Kidney (tissue), 13 donors: ENCODE measurements at regions not wholly inside any gene's neighbourhood (a gene's known extent, or its start where the extent isn't known, plus 50 kb on each side); places are given as distances from the start of the nearest gene placed in this dataset.

Source experiments
- DNase-seq, 5 donors: peaks; one replicate each; pipeline ENCODE4 v3.0.0-alpha.2; 2013 to 2020
- FAIRE-seq: peaks from 2 replicates; lab custom pipeline; 2012; peaks lifted over from hg19 to GRCh38; lab: Jason Lieb, UNC
- H3K27ac ChIP-seq, 2 donors: one replicate each; pipeline ENCODE4 v1.7.0; 2013; ENCODE audit warnings: low read depth in 2 of 2, low read length in 2 of 2, inconsistent platforms in 1 of 2
- H3K27me3 ChIP-seq: one replicate; pipeline ENCODE4 v1.7.1; 2013; ENCODE audit warnings: low read length, inconsistent platforms; ENCODE audit not compliant: control insufficient read depth, insufficient read depth
- H3K36me3 ChIP-seq, 3 donors: one replicate each; pipeline versions ENCODE4 v1.7.0 to v1.7.1; 2013; ENCODE audit warnings: low read length in 3 of 3, control low read depth in 1 of 3, inconsistent platforms in 1 of 3; ENCODE audit not compliant: insufficient read depth in 3 of 3, control insufficient read depth in 2 of 3
- H3K4me1 ChIP-seq, 3 donors: one replicate each; pipeline versions ENCODE4 v1.7.0 to v1.7.1; 2013; ENCODE audit warnings: low read length in 3 of 3, inconsistent platforms in 1 of 3, low read depth in 1 of 3; ENCODE audit not compliant: control insufficient read depth in 2 of 3, insufficient read depth in 2 of 3
- H3K4me3 ChIP-seq, 3 donors: one replicate each; pipeline versions ENCODE4 v1.7.0 to v1.8.1; 2013; ENCODE audit warnings: low read length in 3 of 3, control low read depth in 1 of 3, inconsistent platforms in 1 of 3
- H3K9ac ChIP-seq, 3 donors: one replicate each; pipeline versions ENCODE4 v1.7.0 to v1.7.1; 2013; ENCODE audit warnings: low read length in 3 of 3, control low read depth in 1 of 3, inconsistent platforms in 1 of 3
- H3K9me3 ChIP-seq, 3 donors: one replicate each; pipeline versions ENCODE4 v1.7.0 to v1.7.1; 2013; ENCODE audit warnings: low read length in 3 of 3, control low read depth in 1 of 3, inconsistent platforms in 1 of 3; ENCODE audit not compliant: control insufficient read depth in 2 of 3, insufficient read depth in 1 of 3
- intact Hi-C: fragments of 100-400 bp; cut with DNase I; formaldehyde crosslinking; loops from one replicate; pipeline ENCODE4 v1.11.1; 2022
- TF ChIP-seq, protein P1 (sequence below): IDR thresholded peaks from 3 replicates; pipeline ENCODE4 v1.5.1; 2012; ENCODE audit warnings: mild to moderate bottlenecking, moderate library complexity, borderline replicate concordance; ENCODE audit not compliant: insufficient read depth; ENCODE audit errors: extremely low read depth
- donor health status: control.
- donor health status: control.
- donor health status: control.
- donor health status: control.
- donor health status: control.
- donor health status: DM: yes; HTN: yes; CAD: no.
- donor health status: Normal renal cell carcinoma (clear cell type).

DNA sequence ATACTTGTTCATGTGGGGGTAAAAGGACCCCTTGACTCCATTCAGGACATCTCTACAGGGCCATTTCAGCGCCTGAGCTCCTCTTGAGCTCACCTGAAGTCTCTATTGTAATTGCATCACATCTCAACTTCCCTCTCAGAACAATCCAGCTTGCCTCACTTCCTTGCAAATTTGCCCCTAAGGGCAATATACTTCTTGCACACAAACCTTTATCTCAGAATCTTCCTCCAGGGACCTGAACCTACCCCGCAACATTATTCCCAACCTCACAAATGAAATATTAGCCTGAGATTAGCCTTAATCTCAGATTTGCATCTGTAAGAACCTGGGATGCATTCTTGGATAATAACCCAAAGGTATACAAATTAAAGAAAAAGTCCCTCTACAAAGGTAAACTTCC lies 159.2 kb downstream of the DRD1 start:
- DNase-seq: no peak
- Histone ChIP-seq H3K9me3 (no peaks in the 10 kb centered on the region), H3K4me3 (no peak overlapping the region), H3K27ac (no peak overlapping the region), H3K27me3 (no peaks in the 10 kb centered on the region), H3K9ac (no peak overlapping the region), H3K4me1 (no peaks in the 10 kb centered on the region), H3K36me3 (no peaks in the 10 kb centered on the region)
- intact Hi-C loops: no loop called here
- TF ChIP-seq, protein P1, sequence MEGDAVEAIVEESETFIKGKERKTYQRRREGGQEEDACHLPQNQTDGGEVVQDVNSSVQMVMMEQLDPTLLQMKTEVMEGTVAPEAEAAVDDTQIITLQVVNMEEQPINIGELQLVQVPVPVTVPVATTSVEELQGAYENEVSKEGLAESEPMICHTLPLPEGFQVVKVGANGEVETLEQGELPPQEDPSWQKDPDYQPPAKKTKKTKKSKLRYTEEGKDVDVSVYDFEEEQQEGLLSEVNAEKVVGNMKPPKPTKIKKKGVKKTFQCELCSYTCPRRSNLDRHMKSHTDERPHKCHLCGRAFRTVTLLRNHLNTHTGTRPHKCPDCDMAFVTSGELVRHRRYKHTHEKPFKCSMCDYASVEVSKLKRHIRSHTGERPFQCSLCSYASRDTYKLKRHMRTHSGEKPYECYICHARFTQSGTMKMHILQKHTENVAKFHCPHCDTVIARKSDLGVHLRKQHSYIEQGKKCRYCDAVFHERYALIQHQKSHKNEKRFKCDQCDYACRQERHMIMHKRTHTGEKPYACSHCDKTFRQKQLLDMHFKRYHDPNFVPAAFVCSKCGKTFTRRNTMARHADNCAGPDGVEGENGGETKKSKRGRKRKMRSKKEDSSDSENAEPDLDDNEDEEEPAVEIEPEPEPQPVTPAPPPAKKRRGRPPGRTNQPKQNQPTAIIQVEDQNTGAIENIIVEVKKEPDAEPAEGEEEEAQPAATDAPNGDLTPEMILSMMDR: no peak
- no peak for FAIRE-seq

DNA sequence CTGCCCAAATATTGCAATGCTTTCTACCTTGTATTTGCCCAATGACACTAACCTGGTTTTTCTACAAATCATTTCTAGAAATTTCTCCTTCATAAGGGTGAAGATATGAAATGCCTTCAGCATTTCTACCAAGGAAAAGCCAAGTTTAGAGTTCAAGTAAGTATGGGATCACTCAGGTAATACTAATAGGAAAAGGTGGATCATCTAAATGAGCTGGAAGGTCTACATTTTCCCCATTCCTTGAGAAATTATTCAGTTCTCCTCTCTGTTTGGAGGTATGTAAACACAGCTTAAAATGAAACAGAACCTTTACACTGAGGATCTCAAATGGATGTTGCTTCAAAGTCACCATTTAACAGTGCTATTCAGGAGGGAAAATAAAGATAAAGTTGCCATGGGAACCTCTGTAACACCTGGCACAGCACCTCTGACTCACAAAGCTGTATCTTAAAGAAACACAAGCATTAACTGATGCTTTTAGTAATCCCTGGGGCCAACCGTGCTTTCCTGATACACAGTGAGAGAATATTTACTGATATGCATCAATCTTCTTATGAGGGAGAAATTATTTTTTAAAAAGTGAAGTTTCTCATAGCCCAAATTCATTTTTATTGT lies 161.3 kb downstream of the DRD1 start:
- Histone ChIP-seq H3K9me3 (no peaks in the 10 kb centered on the region), H3K4me1 (no peaks in the 10 kb centered on the region), H3K36me3 (no peaks in the 10 kb centered on the region), H3K27ac (no peak overlapping the region), H3K27me3 (no peaks in the 10 kb centered on the region), H3K4me3 (no peak overlapping the region), H3K9ac (no peak overlapping the region)
- intact Hi-C loops: no loop called here
- DNase-seq: no peak
- FAIRE-seq: no peak
- TF ChIP-seq, protein P1: no peak

DNA sequence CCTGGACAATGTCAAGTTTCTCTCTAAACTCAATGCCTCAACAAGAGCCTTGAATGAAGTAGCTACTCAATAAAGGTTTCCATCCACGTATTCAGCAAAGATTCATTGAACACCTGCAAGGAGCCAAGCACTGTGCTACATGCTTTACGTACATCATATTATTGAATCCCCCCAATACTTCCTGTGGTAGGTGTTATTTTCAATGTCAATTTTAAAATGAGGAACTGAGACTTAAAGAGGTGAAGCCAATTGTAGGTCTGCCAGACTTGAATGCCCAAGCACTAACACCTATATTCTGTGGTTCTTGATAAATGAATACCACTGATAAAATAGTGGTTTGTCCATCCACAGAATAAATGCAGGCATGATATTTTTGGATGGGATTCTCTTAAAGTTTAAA lies 162.3 kb downstream of the DRD1 start:
- intact Hi-C loops: no loop called here
- DNase-seq: no peak
- no peak overlapping the region for H3K9ac ChIP-seq
- H3K27me3 ChIP-seq: no peaks in the 10 kb centered on the region
- H3K4me1 ChIP-seq: no peaks in the 10 kb centered on the region
- TF ChIP-seq, protein P1: no peak
- H3K4me3 ChIP-seq: no peak overlapping the region
- no peak for FAIRE-seq
- H3K36me3 ChIP-seq: no peaks in the 10 kb centered on the region
- no peaks in the 10 kb centered on the region for H3K9me3 ChIP-seq
- H3K27ac ChIP-seq: no peak overlapping the region

DNA sequence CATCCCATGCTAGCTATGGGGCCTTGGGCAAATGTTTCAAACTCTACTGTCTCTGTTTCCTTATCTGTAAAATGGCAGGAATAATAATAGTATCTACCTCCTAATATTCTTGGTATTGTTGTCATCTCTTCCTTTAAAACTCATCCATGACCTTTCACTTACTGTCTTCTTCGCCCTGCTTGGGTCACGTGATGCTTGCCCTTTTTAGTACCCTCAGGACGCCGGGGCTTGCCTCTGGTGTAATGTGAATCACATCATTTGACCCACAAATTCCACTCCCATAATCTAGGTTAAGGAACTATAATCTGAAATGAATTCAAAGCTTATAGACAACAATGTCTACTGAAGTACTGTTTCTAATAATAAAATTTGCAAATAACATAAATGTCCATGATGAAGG lies 162.7 kb downstream of the DRD1 start:
- no peak overlapping the region for H3K4me3 ChIP-seq
- intact Hi-C loops: no loop called here
- H3K27ac ChIP-seq: no peak overlapping the region
- H3K27me3 ChIP-seq: no peaks in the 10 kb centered on the region
- H3K9ac ChIP-seq: no peak overlapping the region
- DNase-seq: no peak
- no peaks in the 10 kb centered on the region for H3K4me1 ChIP-seq
- no peaks in the 10 kb centered on the region for H3K9me3 ChIP-seq
- H3K36me3 ChIP-seq: no peaks in the 10 kb centered on the region
- TF ChIP-seq, protein P1: no peak
- FAIRE-seq: no peak
